CD4-positive, alpha-beta T cell treated with Interleukin-15 for 1 hour (primary cell): ENCODE measurements at regions not wholly inside any gene's neighbourhood (a gene's known extent, or its start where the extent isn't known, plus 50 kb on each side); places are given as distances from the start of the nearest gene placed in this dataset.
A peak's percentile ranks its signal among the peaks of the same experiment; 100 is the strongest.

ENCODE experiments used
- DNase-seq: peaks from one replicate; pipeline ENCODE4 v3.0.0-alpha.2; 2020

DNA sequence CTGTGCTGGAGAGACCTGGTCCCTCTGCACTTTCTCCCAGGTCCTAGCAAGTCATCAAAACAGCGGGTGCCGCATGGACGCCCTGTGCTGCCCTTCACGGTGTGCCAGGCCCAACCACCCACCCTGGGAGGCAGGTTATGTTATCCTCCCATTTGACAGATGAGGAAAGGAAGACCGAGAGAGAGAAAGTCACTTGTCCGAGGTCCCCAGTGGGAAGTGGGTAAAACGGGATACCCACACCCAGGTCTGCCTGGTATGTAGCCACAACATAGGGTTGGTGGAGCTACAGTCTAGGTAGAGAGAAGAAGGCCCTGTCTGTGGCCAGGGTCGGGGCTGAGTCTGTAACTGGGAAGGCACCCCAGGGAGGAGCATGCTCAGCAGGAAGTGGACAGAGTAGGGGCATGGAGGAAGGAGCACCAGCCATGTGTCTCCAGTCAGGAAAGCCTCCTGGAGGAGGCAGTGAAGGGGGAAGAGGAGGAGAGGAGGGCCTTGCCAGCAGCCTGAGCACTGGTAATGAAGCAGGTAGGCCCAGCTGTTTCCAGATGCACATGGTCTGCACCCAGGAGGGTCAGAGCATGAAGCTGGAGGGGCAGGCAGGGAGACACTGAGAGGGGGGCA is 98.4 kb downstream of the ZFP36L2 start:
- DNase-seq, result no peak

DNA sequence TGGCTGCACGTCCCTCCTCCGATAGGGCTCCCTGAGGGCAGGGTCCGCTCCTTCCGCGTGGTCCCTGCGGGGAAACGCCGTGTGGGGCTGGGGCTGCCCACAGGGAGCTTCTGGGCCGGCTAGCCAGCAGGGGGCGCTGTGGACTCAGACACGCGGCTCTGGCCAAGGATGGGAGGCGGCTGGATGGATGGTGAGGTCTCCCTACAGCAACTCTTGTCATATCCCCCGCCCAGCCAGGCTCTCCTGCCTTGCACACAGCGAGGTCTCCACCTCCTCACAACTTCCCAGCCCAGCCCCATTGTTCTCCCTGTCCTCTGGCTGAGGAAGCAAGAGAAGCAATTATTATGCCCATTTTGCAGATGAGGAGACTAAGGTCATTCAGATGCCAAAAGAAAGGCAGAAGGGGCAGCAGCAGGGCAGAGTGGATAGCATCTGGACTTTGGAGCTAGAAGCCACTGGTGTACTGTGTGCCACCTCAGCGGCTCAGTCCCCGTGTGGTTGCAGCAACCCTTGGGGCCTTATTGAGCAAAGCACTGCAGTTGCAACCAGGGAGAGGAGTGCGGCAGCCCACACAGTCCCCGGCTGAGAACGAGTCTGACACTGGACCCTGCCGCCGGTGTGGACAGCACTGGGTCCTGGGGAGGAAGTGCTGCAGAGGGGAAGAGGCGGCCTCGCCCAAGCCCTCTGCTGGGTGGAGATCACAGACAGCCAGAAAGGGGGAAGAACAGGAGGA is 99.0 kb downstream of the ZFP36L2 start:
- DNase-seq, result peak; percentile 81

DNA sequence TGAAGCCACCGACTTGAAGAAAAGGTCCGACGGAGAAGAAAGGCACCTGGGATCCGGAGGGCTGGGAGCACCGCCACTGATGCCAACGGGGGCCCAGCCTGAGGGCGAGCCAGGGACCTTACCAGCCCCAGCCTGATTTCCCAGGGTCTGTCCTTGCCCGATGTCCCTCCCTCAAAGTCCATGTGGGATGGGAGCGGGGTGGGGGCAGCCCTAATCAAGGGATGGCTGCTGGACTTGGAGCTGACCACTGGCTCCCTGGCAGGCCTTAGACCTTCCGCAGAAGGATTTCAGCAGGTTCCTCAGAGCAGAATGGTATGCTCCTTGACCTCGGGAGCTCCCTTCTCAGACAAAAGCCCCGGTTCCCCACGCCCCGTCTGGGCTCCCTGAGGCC is 99.6 kb downstream of the ZFP36L2 start:
- DNase-seq, result no peak

DNA sequence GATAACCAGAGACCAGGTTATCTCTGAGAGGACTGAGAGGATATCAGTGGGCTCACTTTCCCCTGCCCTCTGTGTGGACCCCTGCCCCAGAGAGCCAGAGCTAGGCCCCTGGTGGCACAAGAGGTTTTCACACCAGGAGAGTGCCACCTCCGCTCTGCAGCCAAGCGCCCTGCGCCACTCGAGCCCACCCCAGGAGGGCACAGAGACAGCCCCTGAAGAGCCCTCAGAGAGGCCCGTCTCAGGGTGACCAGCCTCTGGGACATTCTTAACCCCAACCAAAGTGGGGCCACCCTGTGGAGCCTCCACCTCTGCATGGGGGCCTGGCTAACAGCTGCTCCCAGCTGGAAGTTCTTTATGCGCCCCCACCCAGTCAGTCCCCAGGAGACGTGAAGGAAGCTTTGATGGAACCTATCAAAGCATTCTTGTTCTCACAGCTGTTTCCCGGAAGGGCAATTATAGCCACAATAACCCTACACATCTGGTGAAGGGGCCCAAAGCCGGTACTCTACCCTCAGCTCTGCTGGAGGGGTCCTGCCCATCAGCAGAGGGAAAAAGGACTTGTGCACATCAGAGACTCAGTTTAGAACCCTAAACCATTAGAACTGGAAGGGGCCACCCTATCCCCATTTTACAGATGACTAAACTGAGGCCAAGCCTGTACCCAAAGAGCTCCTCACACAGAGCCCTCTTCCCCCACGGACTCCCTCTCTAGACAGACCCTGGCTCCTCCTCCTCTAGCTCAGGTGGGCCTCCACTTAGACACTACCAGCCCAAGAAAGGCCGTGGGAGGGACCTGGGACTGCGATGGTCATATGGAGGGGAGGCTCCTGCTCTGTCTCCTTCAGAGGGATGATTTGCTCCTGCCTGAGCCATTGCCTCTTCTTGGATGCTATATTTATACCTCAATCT is 101.1 kb downstream of the ZFP36L2 start:
- no peak for DNase-seq

DNA sequence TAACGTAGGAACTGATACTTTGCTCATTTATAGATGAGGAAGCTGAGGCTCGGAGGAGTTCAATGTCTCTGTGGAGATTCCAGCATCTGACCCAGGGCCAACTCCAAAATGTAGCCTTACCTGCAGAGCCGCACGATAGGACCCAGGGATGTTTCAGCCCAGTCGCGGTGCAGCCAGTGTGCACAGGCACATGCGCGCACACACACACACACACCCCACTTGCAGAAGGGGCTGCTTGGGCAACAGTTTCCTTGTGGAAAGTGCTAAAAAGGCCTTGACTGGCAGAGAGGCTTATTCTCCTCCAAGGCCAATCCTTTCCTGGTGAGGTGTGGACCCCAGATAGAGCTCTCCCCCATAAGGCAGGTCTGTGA is 101.7 kb downstream of the ZFP36L2 start:
- DNase-seq, result no peak

DNA sequence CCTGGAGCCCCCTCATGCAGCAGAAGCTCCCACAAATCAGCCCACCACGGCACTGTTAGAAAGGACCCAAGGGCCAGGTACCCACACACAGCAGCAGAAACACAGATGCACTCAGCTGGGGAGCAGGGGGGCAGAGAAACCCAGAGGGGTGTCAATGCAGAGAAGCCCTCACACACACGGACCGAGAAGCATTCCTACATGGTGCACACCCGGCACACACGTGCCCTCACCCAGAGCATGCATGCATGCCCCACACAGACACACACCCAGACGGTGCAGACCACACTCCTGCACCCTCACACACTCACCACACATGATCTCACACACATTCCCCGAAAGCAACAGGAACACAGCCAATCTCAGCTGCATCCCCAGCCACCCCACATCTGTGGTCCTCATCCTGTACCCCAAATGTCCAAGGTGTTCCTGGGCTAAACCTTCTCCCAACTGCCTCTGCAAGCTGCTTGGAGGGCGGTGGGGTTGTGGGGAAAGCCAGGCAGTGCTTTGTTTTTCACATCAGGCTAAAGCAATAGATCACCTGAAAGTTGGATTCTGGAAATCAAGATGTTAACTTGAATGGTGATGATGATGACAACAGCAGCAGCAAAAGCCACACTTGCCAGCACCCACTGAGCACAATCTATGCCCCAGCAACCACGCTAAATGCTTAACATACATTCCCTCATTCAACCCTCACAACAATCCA is 102.3 kb downstream of the ZFP36L2 start:
- DNase-seq, result no peak

DNA sequence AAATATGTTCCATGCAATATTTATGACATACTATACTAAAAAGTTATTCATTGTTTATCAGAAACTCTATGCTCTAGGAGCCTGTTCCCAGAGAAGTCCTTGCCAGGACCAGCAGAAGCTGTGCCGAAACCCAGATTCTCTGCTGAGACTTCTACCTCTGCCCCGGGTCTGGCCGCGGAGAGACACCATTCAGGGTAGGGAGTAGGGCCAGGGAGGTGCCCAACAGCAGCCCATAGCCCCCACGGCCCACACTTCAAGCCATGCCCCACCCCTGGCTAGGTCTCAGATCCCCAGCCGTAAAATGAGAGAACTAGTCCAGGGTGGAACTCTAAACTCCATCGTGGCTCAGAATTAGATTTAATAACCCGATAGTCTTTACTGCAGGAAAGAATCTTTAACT is 102.9 kb downstream of the ZFP36L2 start:
- no peak for DNase-seq

DNA sequence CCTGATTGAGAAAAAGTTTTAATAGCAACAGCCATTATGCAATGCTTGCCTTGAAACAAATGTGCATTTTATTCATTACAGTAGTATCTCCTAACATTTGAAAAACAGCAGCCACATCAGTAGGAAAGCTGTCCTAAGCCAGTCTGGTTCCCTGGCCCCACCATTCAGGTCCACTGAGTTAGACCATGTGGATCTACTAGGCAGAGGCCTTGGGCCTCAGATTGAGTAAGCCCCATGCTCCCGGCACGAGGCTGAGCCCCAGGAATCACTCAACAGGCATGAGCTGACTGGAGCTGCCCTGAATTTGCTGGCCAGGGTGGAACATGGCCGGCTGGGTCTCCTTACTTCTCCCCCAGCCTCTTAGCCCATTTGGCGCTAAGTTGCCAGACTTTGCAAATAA is 103.4 kb downstream of the ZFP36L2 start:
- DNase-seq, result no peak

DNA sequence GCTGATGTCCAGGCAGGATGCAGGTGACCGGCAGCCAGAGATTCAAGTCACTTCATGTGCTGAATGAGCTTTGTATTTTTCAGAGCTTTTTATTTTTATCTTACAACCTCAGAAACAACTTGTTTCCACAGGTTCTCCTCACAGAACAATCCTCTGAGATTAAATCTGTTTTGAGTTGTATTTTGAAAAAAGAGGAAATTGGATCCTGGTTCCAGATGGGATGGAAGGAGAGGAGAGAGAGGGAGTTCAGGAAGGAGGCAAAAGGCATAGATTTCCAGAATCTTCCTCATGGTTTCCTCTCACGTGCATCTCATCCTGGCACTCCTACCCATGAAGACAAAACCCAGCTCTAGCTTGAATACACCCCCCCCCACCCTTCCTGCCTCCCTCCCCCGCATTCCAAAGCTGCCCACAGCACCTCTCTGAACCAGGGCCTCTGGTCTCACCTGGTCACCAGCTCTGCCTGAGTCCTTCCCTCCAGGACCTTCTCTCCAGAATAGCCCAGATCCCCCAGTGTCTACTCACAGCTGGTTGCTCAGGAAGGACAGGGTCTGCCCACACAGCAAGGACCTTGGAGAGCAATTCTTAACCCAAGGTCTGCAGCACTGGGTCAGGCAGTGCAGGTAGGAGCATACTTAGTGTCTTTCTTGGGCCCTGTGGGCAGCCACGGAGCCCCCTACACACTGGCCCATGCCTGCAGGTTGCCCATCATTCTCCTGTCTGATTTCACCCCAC is 104.7 kb downstream of the ZFP36L2 start:
- no peak for DNase-seq

DNA sequence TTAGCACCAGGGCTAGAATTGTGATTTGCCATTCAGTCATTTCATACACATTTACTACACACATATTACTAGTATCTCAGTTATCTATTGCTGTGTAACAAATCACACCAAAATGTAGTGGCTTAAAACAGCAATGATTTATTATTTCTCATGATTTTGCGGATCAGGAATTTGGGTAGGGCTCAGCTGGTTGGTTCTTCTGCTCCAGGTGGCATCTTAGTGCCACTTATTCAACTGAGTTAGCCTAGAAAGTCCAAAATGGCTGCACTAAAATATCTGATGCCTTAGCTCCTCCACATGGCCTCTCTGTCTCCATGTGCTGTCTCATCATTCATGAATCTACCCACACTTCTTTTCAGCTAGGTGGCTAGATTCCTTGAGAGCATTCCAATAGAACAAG is 107.1 kb downstream of the ZFP36L2 start:
- DNase-seq, result no peak

DNA sequence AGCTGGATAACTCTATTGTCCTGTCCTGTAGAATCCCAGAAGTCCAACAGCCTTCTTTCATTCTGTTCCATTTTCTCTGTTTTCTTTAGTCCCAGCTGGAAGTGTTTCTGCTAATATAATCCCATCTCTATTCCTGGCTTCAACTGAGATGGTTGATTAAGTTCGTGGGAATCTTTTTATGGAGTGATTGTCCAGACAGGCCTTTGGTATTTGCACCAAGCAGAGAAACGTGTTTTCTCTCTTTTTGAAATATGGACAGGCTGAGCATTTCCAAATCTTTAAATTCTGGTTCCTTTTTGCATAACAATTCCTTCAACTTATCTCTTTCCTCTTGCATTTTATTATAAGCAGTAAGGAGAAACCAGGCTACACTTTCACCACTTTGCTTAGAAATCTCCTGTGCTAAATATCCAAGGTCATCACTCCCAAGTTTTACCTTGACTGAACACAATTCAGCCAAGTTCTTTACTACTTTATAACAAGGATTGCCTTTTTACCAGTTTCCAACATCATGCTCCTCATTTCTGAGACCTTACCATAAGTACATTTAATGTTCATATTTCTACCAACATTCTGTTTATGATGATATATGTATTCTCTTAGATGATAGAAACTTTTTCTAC is 108.8 kb downstream of the ZFP36L2 start:
- no peak for DNase-seq

DNA sequence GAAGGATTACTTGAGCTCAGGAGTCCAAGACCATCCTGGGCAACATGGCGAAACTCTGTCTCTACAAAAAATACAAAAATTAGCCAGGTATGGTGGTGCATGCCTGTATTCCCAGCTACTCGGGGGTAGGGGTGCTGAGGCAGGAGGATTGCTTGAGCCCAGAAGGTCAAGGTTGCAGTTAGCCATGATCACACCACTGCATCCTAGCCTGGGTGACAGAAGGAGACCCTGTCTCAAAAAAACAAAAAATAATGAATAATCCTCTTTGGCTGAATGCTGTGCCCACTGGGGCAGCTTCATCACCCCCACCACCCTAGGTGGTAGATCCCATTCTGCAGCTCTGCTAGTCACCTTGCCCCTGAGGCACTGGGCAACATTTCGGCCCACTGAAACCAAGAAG is 109.4 kb downstream of the ZFP36L2 start:
- DNase-seq, result no peak

DNA sequence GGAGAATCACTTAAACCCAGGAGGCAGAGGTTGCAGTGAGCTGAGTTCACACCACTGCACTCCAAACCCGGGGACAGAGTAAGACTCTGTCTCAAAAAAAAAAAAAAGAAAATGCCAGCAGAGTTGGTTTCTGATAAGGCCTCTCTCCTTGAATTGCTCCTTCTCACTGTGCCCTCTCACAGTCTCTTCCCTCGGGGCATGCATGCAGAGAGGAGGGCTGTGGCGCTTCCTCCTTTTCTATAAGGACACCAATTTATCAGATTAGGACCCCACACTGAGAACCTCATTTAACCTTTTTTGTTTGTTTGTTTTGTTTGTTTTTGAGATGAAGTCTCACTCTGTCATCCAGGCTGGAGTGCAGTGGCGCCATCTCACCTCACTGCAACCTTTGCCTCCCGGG is 110.5 kb downstream of the ZFP36L2 start:
- DNase-seq, result no peak

DNA sequence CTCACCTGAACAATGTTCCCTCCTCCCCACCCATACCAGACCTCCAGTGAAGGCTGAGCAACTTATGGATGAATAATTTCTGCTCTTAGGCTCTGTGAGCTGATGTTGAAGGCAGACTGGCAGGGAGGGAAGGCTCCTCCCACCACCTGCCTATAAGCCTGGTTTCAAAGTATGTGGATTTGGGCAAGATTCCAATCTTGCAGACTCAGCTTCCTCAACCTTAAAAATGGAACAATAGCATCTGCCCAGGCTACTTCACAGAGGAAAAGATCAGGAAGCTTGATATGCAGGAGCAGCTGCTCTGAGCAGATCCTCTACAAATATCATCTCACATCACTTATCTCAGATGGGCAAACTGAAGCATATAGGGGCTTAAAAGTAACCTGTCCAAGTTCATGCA is 112.2 kb downstream of the ZFP36L2 start:
- DNase-seq, result no peak

DNA sequence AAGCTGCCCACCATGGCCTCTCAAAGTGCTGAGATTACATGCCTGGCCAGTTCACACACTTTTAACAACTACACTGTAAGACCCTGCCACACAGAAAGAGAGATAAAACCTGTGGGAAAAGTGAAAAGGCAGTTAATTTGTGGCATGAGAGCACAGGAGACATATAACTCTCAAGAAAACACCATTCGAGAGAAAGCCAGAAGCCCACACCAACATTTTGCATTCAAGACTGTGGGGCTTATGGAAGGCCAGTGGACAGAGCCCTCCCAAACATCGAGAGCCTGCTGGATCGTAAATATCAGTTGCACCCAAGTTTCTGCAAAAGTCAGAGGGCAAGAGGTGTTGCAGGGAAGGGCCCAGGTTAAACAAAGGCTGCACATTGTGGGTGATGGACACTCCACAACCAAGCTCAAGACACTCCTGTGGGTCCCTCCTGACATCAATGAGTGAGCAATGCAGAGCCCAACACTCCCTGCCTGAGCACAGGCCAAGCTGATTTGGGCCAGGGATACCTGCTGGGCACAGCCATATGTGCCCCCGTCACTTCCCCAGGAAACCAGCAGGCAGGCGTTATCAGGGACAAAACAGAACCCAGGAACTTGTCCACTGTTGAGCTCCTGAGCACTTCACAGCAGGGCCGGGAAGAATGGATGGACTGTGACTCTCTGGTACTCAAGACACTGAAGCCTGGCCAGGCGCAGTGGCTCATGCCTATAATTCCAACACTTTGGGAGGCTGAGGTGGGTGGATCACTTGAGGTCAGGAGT is 114.4 kb downstream of the ZFP36L2 start:
- DNase-seq, result no peak

DNA sequence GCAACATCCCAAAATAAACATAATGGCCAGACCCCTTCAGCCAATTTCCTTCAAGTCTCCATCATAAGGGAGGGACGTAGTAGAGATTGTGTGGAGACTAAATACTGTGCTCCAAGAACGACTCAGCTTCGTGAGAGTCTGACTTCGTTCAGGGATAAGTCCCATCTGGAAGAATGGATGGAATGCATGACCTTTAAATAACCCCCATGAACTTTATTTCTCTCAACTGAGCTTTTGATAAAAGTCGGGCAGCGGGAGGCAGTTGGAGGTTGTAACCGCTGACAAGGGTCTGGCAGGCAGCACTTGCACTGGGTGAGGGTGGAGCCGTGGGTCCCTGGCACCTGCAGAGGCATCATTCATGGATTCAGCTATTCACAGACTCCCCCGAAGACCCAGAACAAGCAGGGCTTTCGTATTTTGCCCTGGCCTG is 115.9 kb downstream of the ZFP36L2 start:
- DNase-seq, result no peak

DNA sequence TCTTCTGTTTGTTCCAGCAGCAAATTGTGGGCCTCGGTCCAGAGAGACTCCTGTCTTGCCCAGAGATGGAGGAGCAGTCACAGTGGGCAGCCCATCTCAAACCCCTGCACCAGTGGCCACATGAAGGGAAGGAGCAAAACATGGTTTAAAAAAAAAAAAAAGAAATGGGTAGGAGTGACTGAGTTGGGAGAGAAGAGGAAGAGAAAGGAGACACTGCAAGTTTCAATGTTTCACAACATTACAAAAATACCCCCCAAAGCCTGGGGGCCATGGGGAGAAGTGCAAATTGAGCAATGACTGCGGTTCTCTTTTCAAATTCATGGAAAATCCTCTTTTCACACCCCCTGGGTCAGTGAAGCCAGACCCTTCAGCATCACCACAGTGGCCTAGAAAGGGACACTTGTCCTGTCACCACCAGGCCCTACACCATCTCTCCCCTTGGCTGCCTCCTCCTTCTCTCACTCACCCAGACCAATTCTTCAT is 117.1 kb downstream of the ZFP36L2 start:
- no peak for DNase-seq

DNA sequence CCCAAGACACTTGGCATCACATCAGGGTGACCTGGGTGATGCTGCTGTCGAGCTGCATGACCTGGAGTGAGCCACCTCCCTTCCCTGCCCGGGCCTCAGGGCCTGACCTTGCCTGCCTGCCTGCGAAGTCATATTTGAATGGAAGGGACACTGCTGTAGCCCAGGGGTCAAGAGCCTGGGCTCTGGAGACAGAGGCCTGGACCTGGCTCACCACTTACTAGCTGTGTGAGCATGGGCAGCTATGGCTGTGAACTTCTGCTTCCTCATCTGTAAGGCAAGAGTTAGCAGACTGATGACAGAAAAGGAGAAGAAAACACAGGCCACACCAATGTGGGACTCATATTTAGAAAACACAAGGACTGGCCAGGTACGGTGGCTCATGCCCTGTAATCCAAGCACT is 118.7 kb downstream of the ZFP36L2 start:
- DNase-seq, result peak; percentile 45

DNA sequence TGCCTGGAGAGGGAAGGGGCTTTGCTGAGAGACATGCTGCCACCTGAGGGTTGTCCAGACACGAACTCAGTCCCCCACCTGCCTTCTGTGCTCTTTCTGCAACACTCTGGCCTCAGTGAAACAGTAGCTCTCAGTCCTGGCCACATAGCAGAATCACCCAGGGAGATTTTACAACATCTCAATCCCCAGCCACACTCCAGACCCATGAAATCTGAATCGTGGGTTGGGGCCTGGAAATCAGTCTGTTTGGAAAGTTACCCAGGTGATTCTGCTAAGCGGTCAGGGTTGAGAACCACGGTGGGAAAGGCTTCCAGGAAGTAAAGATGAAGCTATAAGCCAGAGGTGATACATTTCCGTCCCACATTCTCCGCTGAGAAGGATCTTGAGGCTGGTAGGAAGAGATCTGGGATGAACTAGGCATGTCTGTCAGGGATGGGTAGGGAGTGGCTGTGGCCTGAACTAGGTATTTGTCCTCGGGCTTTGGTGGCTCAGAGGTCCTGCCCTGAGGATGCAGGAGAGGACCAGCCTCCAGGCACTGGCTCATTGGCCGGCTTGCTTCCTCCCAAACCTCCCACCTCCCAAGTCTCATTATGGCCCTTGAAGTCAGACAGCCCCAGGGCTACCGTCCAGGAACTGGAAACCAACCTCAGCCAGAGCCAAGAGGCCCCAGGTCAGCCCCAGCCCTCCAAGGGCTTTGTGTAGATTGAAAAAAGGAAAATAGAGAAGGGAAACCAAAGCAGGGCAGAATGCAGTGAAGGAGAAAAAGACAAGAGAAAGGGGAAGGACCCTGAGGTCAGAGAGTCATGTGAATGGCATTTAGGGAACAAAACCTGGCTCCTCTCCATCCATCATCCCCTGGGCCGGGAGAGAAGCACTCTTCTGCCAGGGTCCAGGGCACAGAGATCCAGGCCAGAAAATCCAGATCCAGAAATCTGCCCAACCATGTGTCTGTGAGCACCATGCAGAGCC is 119.6 kb downstream of the ZFP36L2 start:
- no peak for DNase-seq
